DOHH2 (cell line): ENCODE measurements at regions not wholly inside any gene's neighbourhood (a gene's known extent, or its start where the extent isn't known, plus 50 kb on each side); places are given as distances from the start of the nearest gene placed in this dataset.

Source experiments
- EZH2phosphoT487 ChIP-seq: fragments of 200-600 bp; sonication (generic); IDR thresholded peaks from 2 replicates; pipeline ENCODE4 v1.6.1; 2017; ENCODE audit warnings: borderline replicate concordance, mild to moderate bottlenecking, antibody characterized with exemption, low read length, moderate library complexity, mixed read lengths
- TF ChIP-seq, protein P1 (sequence below): fragments of 200-600 bp; sonication (generic); IDR thresholded peaks from one replicate; pipeline ENCODE4 v1.5.1; 2014; ENCODE audit warnings: antibody characterized with exemption, mild to moderate bottlenecking, low read depth, low read length; ENCODE audit not compliant: poor library complexity, severe bottlenecking

DNA sequence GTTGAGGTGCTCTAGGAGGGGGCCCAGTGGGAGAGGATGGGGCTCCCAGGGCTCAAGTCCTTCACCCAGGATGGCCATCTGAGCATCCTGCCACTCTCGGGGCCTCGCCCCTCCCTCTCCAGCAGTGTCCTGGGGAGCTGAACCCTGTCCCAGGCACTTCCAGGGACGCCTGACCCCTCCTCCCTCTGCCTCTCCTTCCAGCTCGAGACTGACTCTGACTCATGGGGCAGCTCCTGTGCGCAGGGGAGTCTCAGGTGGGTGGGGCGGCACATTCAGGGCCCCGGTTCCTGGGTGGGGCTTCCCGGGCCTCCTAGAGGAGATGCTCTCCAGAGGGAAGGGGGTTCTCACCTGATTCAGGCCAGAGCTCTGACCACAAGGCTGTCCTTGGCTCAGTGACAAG lies 77.1 kb upstream of the IGLL5 start:
- TF ChIP-seq, protein P1, sequence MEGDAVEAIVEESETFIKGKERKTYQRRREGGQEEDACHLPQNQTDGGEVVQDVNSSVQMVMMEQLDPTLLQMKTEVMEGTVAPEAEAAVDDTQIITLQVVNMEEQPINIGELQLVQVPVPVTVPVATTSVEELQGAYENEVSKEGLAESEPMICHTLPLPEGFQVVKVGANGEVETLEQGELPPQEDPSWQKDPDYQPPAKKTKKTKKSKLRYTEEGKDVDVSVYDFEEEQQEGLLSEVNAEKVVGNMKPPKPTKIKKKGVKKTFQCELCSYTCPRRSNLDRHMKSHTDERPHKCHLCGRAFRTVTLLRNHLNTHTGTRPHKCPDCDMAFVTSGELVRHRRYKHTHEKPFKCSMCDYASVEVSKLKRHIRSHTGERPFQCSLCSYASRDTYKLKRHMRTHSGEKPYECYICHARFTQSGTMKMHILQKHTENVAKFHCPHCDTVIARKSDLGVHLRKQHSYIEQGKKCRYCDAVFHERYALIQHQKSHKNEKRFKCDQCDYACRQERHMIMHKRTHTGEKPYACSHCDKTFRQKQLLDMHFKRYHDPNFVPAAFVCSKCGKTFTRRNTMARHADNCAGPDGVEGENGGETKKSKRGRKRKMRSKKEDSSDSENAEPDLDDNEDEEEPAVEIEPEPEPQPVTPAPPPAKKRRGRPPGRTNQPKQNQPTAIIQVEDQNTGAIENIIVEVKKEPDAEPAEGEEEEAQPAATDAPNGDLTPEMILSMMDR = no peak
- no peak for TF ChIP-seq EZH2phosphoT487
